Activated CD4-positive, alpha-beta T cell treated with anti-CD3 and anti-CD28 coated beads, Interleukin-2, amount 50 U/mL, for 1 hour (primary cell): ENCODE measurements at regions not wholly inside any gene's neighbourhood (a gene's known extent, or its start where the extent isn't known, plus 50 kb on each side); places are given as distances from the start of the nearest gene placed in this dataset.
"Not testable (repeated sequence)": the region's sequence is repeated elsewhere in the genome, so short reads cannot be mapped to it uniquely, and the experiment has no call there.

ENCODE experiments used
- DNase-seq: peaks from one replicate; pipeline ENCODE4 v3.0.0-alpha.2; 2020

DNA sequence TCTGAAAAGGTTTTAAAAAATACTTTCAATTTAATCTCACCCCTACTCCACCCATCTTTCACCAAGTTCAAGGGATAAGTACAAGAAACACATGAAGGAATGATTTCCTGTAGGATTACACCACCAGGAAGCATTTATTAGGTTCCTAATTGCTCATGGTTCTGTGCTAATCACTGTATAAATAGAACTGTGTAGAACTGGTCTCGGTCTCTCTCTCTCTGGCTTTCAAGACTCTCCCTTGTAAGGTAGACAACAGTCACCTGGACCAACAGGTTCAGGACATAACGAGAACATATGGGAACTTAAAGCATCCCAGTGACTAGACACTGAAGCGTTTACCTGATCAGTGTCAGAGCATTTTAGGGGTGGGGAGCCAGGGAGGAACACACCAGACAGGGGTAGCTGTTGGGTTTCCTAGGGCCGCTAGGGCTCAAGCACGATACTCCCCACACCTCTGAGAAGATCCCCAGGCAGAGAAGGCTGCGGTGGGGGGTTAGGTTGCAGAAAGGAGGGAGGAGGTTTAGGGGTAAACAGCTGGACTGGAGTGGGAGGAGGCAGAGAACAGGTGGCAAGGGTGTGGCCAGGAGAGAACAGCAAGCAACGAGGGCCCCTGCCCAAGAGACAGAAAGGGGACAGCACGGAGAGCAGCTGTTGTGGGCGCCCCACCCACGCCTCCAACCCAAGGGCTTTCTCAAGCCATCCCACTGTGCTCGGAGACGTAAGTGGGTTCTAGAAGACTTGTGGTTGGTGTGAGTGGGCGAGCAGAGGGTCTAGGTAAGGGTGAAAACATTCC lies 52.5 kb upstream of the USP6NL start:
- DNase-seq, result no peak

DNA sequence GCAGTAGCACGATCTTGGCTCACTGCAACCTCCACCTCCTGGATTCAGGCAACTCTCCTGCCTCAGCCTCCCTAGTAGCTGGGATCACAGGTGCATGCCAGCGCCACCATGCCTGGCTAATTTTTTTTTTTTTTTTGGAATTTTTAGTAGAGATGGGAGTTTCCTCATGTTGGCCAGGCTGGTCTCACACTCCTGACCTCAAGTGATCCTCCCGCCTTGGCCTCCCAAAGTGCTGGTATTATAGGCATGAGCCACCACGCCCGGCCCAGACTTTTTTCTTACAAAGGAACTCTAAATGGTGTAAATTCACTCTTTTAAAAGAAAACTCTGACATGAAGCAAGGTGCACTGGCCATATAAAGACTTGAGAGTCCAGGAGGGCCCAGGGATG lies 51.7 kb upstream of the USP6NL start:
- DNase-seq, result not testable (repeated sequence)

DNA sequence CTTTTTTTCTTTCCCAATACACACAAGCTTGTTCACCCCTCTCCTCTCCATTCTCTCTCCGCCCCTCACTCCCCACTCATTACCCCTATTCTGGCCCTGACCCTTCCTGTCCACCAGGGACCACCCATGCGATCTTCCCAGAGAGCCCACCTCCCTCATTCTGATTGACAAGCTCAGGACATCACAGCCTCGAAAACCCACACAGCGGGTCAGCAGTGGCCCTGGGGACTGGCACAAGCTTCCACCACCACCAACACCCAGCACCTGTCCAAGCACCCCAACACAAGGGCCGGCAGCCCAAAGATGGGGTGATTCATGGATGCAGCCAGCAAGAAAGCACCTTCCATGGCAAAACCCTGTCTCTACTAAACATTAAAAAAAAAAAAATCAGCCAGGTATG lies 50.0 kb upstream of the USP6NL start:
- DNase-seq, result no peak
